GM12878 (cell line): ENCODE measurements at regions not wholly inside any gene's neighbourhood (a gene's known extent, or its start where the extent isn't known, plus 50 kb on each side); places are given as distances from the start of the nearest gene placed in this dataset.

ENCODE experiments used
- ATF2 ChIP-seq: IDR thresholded peaks from 2 replicates; pipeline ENCODE4 v1.6.1; 2012; ENCODE audit warnings: low read length, inconsistent platforms
- ATF7 ChIP-seq: fragments of 450-650 bp; IDR thresholded peaks from 2 replicates; pipeline ENCODE4 v1.6.1; 2016; ENCODE audit warnings: low read depth, mild to moderate bottlenecking
- CTCF ChIP-seq, 3 experiments: IDR thresholded peaks in 2 of 3; conservative IDR thresholded peaks in 1 of 3; 2 replicates each; pipeline ENCODE4 v1.5.1; 2011; ENCODE audit warnings: low read depth in 3 of 3, low read length in 3 of 3, mild to moderate bottlenecking in 3 of 3, control low read depth in 2 of 3, moderate library complexity in 2 of 3, inconsistent platforms in 1 of 3, mixed read lengths in 1 of 3; ENCODE audit not compliant: control insufficient read depth in 2 of 3, insufficient read depth in 1 of 3; ENCODE audit errors: extremely low read depth in 1 of 3
- CUX1 ChIP-seq: IDR thresholded peaks from 2 replicates; pipeline ENCODE4 v1.6.1; 2012; ENCODE audit warnings: improper control_type of control experiment, low read depth, low read length; ENCODE audit not compliant: insufficient replicate concordance
- IKZF2 ChIP-seq, 2 experiments: fragments of 450-650 bp; IDR thresholded peaks; 2 replicates each; pipeline ENCODE4 v1.6.1; 2017; ENCODE audit warnings: mild to moderate bottlenecking in 2 of 2, moderate library complexity in 2 of 2
- MAX ChIP-seq: IDR thresholded peaks from 2 replicates; pipeline ENCODE4 v1.6.1; 2012; ENCODE audit warnings: low read depth, low read length, improper control_type of control experiment
- NR2C1 ChIP-seq: fragments of 450-650 bp; IDR thresholded peaks from 2 replicates; pipeline ENCODE4 v1.6.1; 2017; ENCODE audit warnings: antibody characterized with exemption, mild to moderate bottlenecking, moderate library complexity
- NR2C2 ChIP-seq: IDR thresholded peaks from 2 replicates; pipeline ENCODE4 v1.6.1; 2011; ENCODE audit warnings: borderline replicate concordance, low read depth; ENCODE audit not compliant: control insufficient read depth, insufficient read length
- POLR2AphosphoS5 ChIP-seq: IDR thresholded peaks from 2 replicates; pipeline ENCODE4 v1.6.1; 2011; ENCODE audit warnings: mild to moderate bottlenecking, low read length, inconsistent platforms
- REST ChIP-seq: IDR thresholded peaks from 2 replicates; pipeline ENCODE4 v1.6.1; 2012; ENCODE audit warnings: mild to moderate bottlenecking, low read depth, low read length
- SP1 ChIP-seq: IDR thresholded peaks from one replicate; pipeline ENCODE4 v1.6.1; 2011; ENCODE audit warnings: low read depth, low read length
- SRF ChIP-seq, 2 experiments: IDR thresholded peaks; 2 replicates each; pipeline ENCODE4 v1.6.1; 2011; ENCODE audit warnings: low read depth in 2 of 2, low read length in 2 of 2, mild to moderate bottlenecking in 1 of 2, moderate library complexity in 1 of 2
- TCF3 ChIP-seq: IDR thresholded peaks from 2 replicates; pipeline ENCODE4 v1.6.1; 2012; ENCODE audit warnings: low read depth, mild to moderate bottlenecking, low read length, borderline replicate concordance; ENCODE audit not compliant: insufficient read depth

- no peak for TF ChIP-seq POLR2AphosphoS5
- no peak for TF ChIP-seq NR2C2
- TF ChIP-seq ATF2 = no peak
- no peak for TF ChIP-seq CTCF (IDR thresholded peaks at IDR 0.05 in 2 of 3, conservative IDR thresholded peaks at IDR 0.05 in 1 of 3; ENCODE audit: control insufficient read depth in 2 of 3, extremely low read depth in 1 of 3, insufficient read depth in 1 of 3, low read depth in 3 of 3, low read length in 3 of 3)
- no peak for TF ChIP-seq TCF3
- TF ChIP-seq SRF (IDR thresholded peaks at IDR 0.05; ENCODE audit: low read depth in 2 of 2, low read length in 2 of 2) = no peak
- no peak for TF ChIP-seq ATF7
- no peak for TF ChIP-seq NR2C1
- TF ChIP-seq CUX1 = no peak
- no peak for TF ChIP-seq MAX
- no peak for TF ChIP-seq REST
- no peak for TF ChIP-seq SP1
- TF ChIP-seq IKZF2 (IDR thresholded peaks at IDR 0.05) = no peak
Observed at GRCh38 chr10:129106314-129106713, 360.7 kb upstream of the MGMT start.
